T-helper 22 cell (primary cell): ENCODE measurements at regions not wholly inside any gene's neighbourhood (a gene's known extent, or its start where the extent isn't known, plus 50 kb on each side); places are given as distances from the start of the nearest gene placed in this dataset.
"Not testable (repeated sequence)": the region's sequence is repeated elsewhere in the genome, so short reads cannot be mapped to it uniquely, and the experiment has no call there.

Experiments used
- DNase-seq: peaks from one replicate; pipeline ENCODE4 v3.0.0-alpha.2; 2020; ENCODE audit warnings: low read depth

- no peak for DNase-seq
Observed at GRCh38 chr6:11384531-11385309, 152.3 kb upstream of the NEDD9 start.

DNA sequence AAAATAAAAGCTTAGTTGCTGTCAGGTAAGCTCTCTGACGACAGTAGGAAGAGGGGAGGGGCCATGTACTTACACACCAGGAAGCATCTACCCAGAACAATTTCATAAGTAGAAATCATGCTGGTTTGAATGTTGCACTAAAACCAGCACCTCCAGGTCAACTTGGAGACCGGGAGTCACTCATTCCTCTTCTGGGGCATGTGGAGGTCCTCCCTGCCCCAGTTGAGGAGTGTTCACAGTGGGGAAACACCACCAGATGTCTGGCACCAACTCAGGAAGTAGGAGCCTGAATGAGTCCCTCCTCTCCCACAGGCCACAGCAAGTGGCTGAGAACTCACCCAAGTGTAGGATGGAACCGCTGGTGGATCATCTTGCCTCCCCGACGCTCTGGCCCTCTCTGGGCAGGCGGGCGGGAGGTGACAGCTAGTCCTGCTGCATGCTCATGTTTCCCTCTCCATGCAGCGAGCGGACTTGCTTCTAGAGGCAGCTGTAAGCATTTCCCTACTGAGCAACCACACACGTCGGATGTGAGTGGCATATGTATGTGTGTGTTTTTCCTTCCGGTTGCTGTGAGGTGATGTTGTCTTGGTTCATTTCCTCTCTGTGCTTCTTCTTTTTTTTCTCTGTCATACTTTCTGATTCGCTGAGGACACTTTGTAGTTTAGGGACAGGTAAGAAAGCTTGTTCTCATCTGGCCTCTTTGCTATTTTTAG is 149.5 kb upstream of the NEDD9 start:
- DNase-seq = peak; percentile 62

DNA sequence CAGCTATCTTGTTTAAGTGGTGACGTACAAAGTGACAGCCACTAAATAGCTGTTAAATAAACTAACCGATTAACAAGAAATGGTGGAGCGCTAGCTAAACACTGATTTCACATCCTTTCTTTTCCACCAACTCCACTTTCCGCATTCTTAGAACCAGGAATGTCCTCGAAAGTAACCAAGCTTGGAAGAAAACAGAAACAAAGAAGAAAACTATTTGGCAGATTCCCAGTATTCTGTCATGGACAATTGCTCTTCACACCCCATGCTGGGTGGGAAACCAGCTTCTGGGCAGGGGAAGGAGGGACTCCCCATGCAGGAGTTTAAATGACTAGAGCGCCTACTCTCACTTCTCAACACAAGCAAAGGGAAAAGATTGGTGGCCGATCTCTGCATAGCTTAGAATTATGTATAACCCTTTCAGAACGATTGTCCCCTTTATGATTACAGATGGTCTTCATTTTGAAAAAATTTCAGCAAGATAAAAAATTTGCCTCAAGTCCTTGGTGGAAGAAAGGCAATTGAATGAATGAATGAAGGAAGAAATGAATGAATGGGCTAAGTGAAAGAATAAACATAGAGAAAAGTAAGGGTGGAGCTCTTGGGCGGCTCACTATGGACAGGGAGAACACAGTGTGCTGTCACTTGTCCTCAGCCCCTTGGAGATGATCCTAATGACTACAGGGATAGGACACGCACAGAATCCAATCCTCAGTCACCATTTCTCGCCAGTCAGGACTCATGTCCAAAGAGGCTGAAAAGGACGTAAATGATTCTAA is 148.7 kb upstream of the NEDD9 start:
- no peak for DNase-seq

DNA sequence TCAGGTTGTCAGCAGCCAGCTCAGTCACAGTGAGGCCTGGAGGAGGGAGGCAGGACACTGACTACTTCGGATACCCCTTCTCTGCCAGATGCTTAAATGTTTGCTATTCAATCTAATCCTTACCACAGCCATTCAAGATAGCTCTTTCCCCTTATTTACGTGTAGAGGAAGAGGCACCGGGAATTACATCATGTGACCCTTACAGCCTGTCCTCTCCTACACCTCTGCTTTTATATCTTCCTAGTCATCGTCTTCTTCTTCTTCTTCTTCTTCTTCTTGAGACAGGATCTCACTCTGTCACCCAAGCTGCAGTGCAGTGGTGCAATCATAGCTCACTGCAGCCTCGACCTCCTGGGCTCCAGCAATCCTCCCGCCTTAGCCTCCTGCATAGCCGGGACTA is 148.1 kb upstream of the NEDD9 start:
- no peak for DNase-seq

- DNase-seq = no peak
Observed at GRCh38 chr6:11379805-11380204, 147.3 kb upstream of the NEDD9 start.

- no peak for DNase-seq
Observed at GRCh38 chr6:11378639-11379038, 146.2 kb upstream of the NEDD9 start.

DNA sequence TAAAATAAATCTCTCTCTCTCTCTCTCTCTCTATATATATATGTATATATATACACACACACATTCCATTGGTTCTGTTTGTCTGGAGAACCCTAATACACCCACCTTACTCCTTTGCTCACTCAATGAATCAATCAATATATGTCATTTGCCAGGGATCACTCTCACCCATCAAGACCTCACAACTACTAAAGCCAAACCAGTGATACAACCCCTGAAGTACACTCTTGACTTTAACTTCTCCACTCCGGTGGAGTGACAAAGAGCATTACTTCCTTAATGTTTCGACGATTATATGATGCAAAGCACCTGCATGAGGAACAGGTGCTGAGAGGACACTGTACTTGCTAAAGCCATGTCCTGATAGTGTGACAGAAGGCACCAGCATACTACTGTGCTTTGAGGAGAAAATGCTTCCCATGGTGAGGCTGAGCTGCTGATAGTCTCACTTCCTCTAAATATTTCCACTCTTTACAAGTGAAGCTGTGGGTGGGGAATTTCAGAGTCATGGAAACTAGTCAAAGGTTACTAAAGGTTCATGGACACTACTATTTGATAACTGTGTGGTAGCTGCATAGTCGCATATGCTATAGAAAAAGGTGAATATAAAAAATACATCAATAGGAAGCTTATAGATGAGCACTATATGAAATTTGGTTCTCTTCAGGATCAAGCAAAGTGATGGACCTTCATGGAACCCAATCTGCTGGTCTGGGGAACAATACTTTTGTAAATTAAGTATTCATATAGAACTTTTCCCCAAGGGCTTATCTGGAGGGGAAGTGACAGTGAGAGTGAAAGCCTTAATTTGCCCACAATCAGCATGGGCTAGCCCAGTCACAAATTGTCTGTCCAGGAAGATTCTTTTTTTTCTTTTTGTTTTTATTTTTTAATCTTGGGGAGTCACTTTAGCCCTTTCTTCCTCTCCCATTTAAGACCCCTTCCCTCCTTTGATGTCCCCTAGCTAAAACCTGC is 141.9 kb upstream of the NEDD9 start:
- no peak for DNase-seq

DNA sequence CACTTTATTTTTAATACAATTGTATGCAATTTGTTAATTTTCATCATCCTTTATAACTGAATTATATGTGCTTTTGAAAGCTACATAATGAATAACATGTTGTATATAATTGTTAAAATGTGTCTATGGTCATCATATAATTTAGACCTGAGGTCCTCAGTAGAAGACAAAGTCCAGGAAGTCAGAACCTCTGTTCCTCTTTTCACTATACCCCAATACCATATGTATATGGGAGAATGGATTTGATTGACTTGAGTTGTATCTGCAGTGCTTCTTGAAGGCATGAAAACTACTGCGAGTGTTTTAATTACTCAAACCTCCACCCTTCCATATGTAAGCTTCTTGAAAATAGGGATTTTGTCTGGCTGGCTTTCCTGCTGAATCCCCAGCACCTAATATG is 140.7 kb upstream of the NEDD9 start:
- DNase-seq = no peak

- DNase-seq = not testable (repeated sequence)
Observed at GRCh38 chr6:11372186-11372790, 139.8 kb upstream of the NEDD9 start.

DNA sequence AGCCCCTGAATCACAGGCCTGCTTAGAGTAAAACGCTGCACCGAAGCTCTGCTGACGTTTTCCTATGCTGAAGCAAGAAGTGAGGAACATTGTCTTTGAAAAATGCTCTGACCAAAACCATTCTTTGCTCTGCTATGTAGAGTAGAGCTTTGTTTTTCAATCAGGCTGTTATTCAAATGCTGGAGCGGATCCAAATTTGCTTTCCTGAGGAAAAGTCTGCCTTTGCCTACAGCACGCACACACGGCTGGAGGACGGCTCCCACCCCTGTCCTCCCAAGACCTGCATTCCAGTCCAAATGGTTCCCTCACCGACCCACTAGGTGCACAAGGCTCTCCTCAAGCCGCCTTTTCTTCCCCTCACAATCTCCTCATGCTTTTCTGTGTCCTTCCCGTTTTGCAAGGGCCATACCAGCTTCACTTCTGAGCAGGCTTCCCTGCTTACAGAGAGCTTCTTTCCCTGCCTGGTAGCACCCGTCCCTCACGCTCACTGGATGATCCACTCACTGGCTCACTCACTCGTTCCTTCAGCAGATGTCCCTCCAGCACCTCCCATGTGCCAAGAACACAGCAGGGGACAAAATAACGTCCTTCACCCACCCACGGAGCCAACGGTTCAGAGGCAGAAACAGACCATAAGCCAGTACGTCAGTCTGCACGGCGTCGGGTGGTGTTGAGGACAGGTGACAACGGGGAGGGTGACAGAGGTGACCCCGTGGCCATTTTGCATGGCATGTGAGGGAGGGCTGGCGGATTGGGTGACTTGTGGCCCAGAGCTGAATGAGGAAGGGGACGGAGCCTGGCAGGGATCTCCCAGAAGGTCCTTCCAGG is 137.9 kb upstream of the NEDD9 start:
- no peak for DNase-seq

DNA sequence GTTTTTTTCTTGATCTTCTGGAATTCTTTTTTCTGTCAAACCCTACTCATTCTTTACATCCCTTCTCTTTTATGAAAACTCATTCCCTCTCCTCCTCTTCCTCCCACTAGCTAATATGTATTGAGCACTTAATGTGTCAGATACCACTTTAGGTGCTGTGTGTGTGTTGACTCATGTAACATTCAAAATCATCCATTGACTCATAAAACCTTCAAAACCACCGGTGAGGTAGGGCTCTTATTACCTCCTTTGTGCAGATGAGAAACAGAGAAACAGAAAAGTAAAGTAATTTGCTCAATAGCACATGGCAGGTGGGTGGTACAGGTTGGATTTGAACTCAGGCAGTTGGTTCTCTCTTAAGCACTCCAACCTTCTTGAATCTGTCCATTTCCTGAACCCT is 136.3 kb upstream of the NEDD9 start:
- no peak for DNase-seq

DNA sequence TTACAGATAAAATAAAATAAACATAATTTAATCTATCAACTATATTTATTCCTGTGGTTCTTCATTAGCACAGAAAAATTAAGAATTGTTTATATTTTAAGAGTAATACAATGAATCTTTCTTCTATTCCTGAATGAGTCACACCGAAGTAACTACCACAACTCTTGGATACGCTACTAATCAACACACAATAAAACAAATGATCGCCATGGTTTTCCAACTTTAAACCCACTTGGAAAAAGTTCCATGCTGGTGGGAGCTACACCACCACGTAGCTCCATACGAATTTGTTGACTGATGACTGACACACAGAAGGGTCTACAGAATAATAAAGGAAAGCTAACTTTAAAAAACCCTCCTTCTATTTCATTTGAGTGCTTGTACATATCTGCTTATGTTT is 135.8 kb upstream of the NEDD9 start:
- DNase-seq = no peak

DNA sequence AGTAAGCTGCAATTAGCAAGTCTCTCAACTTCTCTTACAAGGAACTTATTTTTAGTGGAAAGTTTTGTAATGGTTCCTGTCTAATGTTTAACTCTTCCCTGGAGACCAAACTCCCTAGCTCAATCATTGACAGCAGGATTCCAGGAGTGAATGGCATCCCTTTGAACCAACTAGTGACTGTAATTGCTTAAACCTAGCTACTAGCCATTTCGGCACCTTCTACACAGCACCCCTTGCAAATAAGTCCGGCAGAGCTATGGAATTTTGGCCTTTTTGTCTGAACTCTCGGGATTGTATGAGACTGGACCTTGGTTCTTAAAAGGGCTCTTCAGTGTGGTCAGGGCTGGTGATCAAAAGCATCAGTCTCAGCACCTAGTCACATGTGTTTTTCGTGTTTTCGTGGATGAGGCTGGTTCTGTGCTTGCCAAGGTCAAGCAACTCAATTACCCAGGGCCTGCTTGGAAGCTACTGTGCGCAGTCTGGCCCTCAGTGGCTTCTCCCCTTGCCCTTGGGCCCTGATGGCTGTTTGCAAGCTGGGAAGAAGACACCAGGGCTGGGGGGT is 135.3 kb upstream of the NEDD9 start:
- no peak for DNase-seq

DNA sequence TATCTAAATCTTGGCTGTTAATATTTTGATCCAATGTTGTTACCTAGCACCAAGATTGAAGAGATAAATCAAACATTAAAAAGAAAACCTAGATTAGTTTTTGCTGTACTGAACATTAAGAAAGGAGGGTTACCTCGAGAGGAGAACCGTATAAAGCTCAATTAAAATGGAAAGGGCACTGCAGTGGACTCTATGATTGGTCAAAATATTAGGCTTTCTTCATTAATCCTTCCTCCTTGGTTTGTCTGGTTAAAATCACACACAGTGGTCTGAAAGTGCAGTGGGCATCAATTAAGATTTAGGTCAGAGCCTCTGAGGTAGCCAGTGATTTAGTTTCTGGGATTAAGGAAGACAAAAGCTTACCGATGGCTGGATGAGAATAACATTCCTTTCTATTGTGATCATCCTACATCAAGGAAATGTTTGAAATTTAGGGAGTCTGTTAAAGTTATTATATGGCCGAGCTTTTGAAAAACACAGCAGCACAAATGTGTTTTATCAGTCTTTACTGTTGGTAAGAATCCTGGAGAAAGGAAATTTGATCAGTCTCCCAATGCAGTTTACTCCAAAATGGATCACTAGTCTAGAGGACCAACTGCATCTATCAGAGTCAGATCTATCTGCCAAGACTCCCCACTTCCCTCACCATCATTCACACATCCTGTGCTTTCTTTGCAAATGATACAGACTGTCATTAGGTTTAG is 134.6 kb upstream of the NEDD9 start:
- no peak for DNase-seq

- peak; percentile 39 for DNase-seq
Observed at GRCh38 chr6:11366183-11366933, 133.9 kb upstream of the NEDD9 start.

- no peak for DNase-seq
Observed at GRCh38 chr6:11364971-11365397, 132.5 kb upstream of the NEDD9 start.

- peak; percentile 11 for DNase-seq
Observed at GRCh38 chr6:11363881-11364576, 131.6 kb upstream of the NEDD9 start.

DNA sequence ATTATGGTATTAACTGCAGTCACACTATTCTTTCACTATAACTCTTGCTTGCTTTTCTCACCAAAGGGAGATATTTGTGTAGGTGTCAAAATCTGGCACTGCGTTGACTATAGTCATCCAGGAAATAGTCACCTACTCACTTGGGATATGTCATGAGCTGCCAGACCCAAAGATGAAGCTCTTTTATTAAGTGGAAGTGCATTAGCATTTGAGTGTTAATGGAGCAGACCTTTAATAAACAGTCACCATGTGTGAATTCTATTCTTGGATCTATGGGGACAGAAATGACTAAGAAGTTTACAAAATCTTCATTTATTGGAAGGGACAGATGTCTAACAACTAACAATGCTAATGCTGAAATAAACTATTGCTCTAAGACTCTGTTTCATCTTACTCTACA is 130.1 kb upstream of the NEDD9 start:
- no peak for DNase-seq
